HepG2 (cell line): ENCODE measurements at regions not wholly inside any gene's neighbourhood (a gene's known extent, or its start where the extent isn't known, plus 50 kb on each side); places are given as distances from the start of the nearest gene placed in this dataset.

Experiments used
- ATAC-seq: fragments of 200-7000 bp; cut with Tn5 transposase; 3 replicates; pipeline ENCODE4 v1.9.1; 2020; ENCODE audit warnings: mild to moderate bottlenecking, moderate library complexity
- BruUV-seq: library from RNA; stranded (reverse); fragments of 400-500 nt; replicated peaks from 2 replicates; lab custom pipeline; 2021; lab: Mats Ljungman, UMichigan
- CTCF ChIA-PET: fragments of 300-600 bp; formaldehyde crosslinking; extraction: SDS; loops from one replicate; lab custom pipeline; 2021; ENCODE audit warnings: low total read pairs, inconsistent platforms, low intra/inter-chr PET ratio; lab: Yijun Ruan, JAX
- POLR2A ChIA-PET: fragments of 350-600 bp; sonication (Branson Sonifier 250); formaldehyde crosslinking; loops from one replicate; lab custom pipeline; 2020; ENCODE audit warnings: antibody characterized with exemption, inconsistent platforms; lab: Yijun Ruan, JAX
- DNase-seq: peaks from one replicate; pipeline ENCODE4 v3.0.0-alpha.2; 2015; ENCODE audit warnings: low spot score
- FAIRE-seq: peaks from 3 replicates; lab custom pipeline; 2011; peaks lifted over from hg19 to GRCh38; lab: Jason Lieb, UNC
- H2AFZ ChIP-seq: one replicate; pipeline ENCODE4 v1.6.1; 2011; ENCODE audit warnings: low read length, inconsistent platforms
- H3K27ac ChIP-seq: fragments of 300-600 bp; 3 replicates; pipeline ENCODE4 v1.8.0; 2011; ENCODE audit warnings: mixed run types, mild to moderate bottlenecking, mixed read lengths, low read length, inconsistent platforms; ENCODE audit not compliant: insufficient read depth; ENCODE audit errors: extremely low read length
- H3K27me3 ChIP-seq, 2 experiments: fragments of 200-600 bp in 1 of 2; 2 replicates in 1 of 2; 3 replicates in 1 of 2; pipeline versions ENCODE4 v1.6.0 to v1.8.0; 2011; ENCODE audit warnings: low read length in 2 of 2, mild to moderate bottlenecking in 2 of 2, moderate library complexity in 2 of 2, inconsistent platforms in 1 of 2; ENCODE audit not compliant: insufficient read depth in 2 of 2, control insufficient read depth in 1 of 2
- H3K36me3 ChIP-seq, 2 experiments: fragments of 200-600 bp in 1 of 2; replicated peaks in 1 of 2; 2 replicates in 1 of 2; 3 replicates in 1 of 2; pipeline versions ENCODE4 v1.5.1 to v1.8.0; 2011; ENCODE audit warnings: low read length in 2 of 2, inconsistent platforms in 1 of 2; ENCODE audit not compliant: insufficient read depth in 2 of 2, control insufficient read depth in 1 of 2
- H3K4me1 ChIP-seq: 2 replicates; pipeline ENCODE4 v1.5.1; 2012; ENCODE audit warnings: low read length, inconsistent platforms; ENCODE audit not compliant: insufficient read depth
- H3K4me2 ChIP-seq: 2 replicates; pipeline ENCODE4 v1.6.0; 2011; ENCODE audit warnings: low read depth, low read length, inconsistent platforms
- H3K4me3 ChIP-seq, 3 experiments: fragments of 200-600 bp in 1 of 3; sonication (generic), shearing (Covaris generic) in 1 of 3; replicated peaks in 1 of 3; 2 replicates each; pipeline ENCODE4 v1.5.1; 2011 to 2016; ENCODE audit warnings: low read length in 3 of 3, inconsistent platforms in 2 of 3, low read depth in 2 of 3, mild to moderate bottlenecking in 2 of 3, control low read depth in 1 of 3, mixed read lengths in 1 of 3; ENCODE audit not compliant: insufficient read depth in 1 of 3
- H3K79me2 ChIP-seq: one replicate; pipeline ENCODE4 v1.6.1; 2011; ENCODE audit warnings: low read length, inconsistent platforms; ENCODE audit not compliant: insufficient read depth
- H3K9ac ChIP-seq: 2 replicates; pipeline ENCODE4 v1.6.0; 2011; ENCODE audit warnings: mild to moderate bottlenecking, low read depth, low read length, inconsistent platforms; ENCODE audit not compliant: insufficient read depth
- H3K9me3 ChIP-seq: 2 replicates; pipeline ENCODE4 v1.5.1; 2012; ENCODE audit warnings: mild to moderate bottlenecking, low read length
- H4K20me1 ChIP-seq: 2 replicates; pipeline ENCODE4 v1.6.0; 2011; ENCODE audit warnings: inconsistent platforms, mild to moderate bottlenecking, low read length, moderate library complexity; ENCODE audit not compliant: insufficient read depth
- GATAD2A ChIP-seq: IDR thresholded peaks from 2 replicates; pipeline ENCODE4 v1.6.1; 2016
- HHEX ChIP-seq: IDR thresholded peaks from 2 replicates; pipeline ENCODE4 v1.6.1; 2016; ENCODE audit warnings: control low read depth
- ZSCAN22 ChIP-seq: sonication (generic); formaldehyde crosslinking; IDR thresholded peaks from 2 replicates; pipeline ENCODE4 v1.4.0; 2020; ENCODE audit warnings: mild to moderate bottlenecking, missing genetic modification reagents
- WGBS: methylation state at CpG from one replicate; pipeline ENCODE4 v1.1.6; 2017; ENCODE audit warnings: low lambda C conversion rate; 5-methylcytosine and 5-hydroxymethylcytosine counted together
- in situ Hi-C: cut with HindIII; loops from 2 replicates; pipeline ENCODE4 v1.10.0; 2017; ENCODE audit warnings: low pct_unique_long_range_greater_than_20kb; ENCODE audit not compliant: extremely low pct_ligation_motif_present
- intact Hi-C: fragments of 100-400 bp; cut with micrococcal nuclease; formaldehyde crosslinking; loops from one replicate; pipeline ENCODE4 v1.10.0; 2022; ENCODE audit not compliant: unreplicated experiment
- TF ChIP-seq, protein P1 (sequence below): sonication (generic); formaldehyde crosslinking; IDR thresholded peaks from 2 replicates; pipeline ENCODE4 v1.8.1; 2023; ENCODE audit warnings: mild to moderate bottlenecking, moderate library complexity, missing genetic modification reagents
- TF ChIP-seq, protein P2 (sequence below), 2 experiments: sonication (generic) in 1 of 2; formaldehyde crosslinking in 1 of 2; IDR thresholded peaks; 2 replicates each; pipeline versions ENCODE4 v1.4.0 to v1.6.1; 2016 to 2020; ENCODE audit warnings: borderline replicate concordance in 1 of 2, low read depth in 1 of 2, mild to moderate bottlenecking in 1 of 2, missing genetic modification reagents in 1 of 2
- TF ChIP-seq, protein P3 (sequence below): conservative IDR thresholded peaks from 2 replicates; pipeline ENCODE4 v1.6.1; 2018; ENCODE audit warnings: missing genetic modification reagents
- TF ChIP-seq, protein P4 (sequence below): sonication (generic); formaldehyde crosslinking; IDR thresholded peaks from 2 replicates; pipeline ENCODE4 v1.4.0; 2020; ENCODE audit warnings: mild to moderate bottlenecking, missing genetic modification reagents, borderline replicate concordance

DNA sequence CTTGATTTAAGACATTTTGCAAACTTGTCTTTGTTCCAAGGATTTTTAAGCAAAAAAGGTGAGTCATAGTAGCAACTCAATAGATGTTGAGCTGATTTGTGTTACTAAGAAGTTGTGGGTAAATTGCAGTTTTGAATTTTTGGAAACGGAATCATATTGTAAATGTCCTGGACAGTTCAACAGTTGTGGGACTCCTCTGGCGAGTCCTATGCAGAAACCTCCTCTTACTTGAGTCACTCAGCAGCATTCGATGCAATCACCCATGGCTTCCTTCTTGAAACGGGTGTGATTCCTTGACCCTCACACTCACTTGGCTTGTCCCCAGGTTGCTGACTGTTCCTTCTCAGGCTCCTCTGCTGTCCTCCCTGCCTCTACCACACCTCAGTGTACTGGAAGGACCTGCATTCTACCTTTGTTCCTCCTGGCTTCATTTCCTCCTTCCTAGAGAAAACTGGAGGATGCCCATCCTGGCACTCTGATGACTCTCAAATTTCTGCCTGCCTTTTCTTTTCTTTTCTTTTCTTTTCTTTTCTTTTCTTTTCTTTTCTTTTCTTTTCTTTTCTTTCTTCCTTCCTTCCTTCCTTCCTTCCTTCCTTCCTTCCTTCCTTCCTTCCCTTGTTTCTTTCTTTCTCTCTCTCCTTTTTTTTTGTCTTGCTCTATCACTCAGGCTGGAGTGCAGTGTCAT, 52.8 kb upstream of the DGKG start:
- no peak overlapping the region for H3K9ac ChIP-seq
- peaks cover 11% of the 10 kb centered on the region for H3K4me1 ChIP-seq
- no peak overlapping the region for H2AFZ ChIP-seq
- no peaks in the 10 kb centered on the region for H3K36me3 ChIP-seq
- CTCF ChIA-PET: no interaction called here
- no peak overlapping the region for H3K4me2 ChIP-seq
- H3K79me2 ChIP-seq: no peaks in the 10 kb centered on the region
- intact Hi-C loops: no loop called here
- H3K9me3 ChIP-seq: no peaks in the 10 kb centered on the region
- FAIRE-seq (no peak), DNase-seq (no peak), ATAC-seq (no peak)
- POLR2A ChIA-PET: no interaction called here
- H3K27ac ChIP-seq: no peak overlapping the region
- BruUV-seq: no TSS peak
- TF ChIP-seq, protein P1, sequence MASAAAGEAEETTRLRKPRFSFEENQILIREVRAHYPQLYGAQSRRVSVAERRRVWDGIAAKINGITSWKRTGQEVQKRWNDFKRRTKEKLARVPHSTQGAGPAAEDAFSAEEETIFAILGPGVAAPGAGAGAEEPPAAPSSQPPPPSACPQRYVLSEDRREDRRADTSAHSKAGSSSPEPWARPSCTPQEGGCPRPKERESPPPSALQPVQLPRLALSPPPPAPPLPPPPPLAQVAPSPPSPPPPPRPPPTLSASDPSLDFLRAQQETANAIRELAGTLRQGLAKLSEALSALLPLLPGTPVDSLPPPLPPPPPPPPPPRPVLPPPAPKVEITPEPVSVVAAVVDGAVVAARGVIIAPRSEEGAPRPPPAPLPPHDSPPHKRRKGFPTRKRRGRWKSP (CRISPR knock-in tag): no peak
- no peak for TF ChIP-seq GATAD2A (CRISPR knock-in tag)
- no peak for TF ChIP-seq ZSCAN22
- no peak for TF ChIP-seq HHEX
- TF ChIP-seq, protein P2, sequence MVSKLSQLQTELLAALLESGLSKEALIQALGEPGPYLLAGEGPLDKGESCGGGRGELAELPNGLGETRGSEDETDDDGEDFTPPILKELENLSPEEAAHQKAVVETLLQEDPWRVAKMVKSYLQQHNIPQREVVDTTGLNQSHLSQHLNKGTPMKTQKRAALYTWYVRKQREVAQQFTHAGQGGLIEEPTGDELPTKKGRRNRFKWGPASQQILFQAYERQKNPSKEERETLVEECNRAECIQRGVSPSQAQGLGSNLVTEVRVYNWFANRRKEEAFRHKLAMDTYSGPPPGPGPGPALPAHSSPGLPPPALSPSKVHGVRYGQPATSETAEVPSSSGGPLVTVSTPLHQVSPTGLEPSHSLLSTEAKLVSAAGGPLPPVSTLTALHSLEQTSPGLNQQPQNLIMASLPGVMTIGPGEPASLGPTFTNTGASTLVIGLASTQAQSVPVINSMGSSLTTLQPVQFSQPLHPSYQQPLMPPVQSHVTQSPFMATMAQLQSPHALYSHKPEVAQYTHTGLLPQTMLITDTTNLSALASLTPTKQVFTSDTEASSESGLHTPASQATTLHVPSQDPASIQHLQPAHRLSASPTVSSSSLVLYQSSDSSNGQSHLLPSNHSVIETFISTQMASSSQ (IDR thresholded peaks at IDR 0.05; ENCODE audit: low read depth): no peak
- TF ChIP-seq, protein P2 (CRISPR knock-in tag; IDR thresholded peaks at IDR 0.05; ENCODE audit: borderline replicate concordance): no peak
- TF ChIP-seq, protein P3, sequence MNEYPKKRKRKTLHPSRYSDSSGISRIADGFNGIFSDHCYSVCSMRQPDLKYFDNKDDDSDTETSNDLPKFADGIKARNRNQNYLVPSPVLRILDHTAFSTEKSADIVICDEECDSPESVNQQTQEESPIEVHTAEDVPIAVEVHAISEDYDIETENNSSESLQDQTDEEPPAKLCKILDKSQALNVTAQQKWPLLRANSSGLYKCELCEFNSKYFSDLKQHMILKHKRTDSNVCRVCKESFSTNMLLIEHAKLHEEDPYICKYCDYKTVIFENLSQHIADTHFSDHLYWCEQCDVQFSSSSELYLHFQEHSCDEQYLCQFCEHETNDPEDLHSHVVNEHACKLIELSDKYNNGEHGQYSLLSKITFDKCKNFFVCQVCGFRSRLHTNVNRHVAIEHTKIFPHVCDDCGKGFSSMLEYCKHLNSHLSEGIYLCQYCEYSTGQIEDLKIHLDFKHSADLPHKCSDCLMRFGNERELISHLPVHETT: no peak
- TF ChIP-seq, protein P4, sequence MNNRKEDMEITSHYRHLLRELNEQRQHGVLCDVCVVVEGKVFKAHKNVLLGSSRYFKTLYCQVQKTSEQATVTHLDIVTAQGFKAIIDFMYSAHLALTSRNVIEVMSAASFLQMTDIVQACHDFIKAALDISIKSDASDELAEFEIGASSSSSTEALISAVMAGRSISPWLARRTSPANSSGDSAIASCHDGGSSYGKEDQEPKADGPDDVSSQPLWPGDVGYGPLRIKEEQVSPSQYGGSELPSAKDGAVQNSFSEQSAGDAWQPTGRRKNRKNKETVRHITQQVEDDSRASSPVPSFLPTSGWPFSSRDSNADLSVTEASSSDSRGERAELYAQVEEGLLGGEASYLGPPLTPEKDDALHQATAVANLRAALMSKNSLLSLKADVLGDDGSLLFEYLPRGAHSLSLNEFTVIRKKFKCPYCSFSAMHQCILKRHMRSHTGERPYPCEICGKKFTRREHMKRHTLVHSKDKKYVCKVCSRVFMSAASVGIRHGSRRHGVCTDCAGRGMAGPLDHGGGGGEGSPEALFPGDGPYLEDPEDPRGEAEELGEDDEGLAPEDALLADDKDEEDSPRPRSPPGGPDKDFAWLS (CRISPR knock-in tag): no peak
- no peaks in the 10 kb centered on the region for H4K20me1 ChIP-seq
- in situ Hi-C loops: no loop called here
- no peak overlapping the region for H3K4me3 ChIP-seq
- WGBS: 64% methylated on average over 4 of the region's 4 CpGs
- H3K27me3 ChIP-seq: peaks cover 2 to 24% of the 10 kb centered on the region in 2 experiments; a peak in 2 of 5 replicates
